Activated CD4-positive, alpha-beta memory T cell treated with anti-CD3 and anti-CD28 coated beads for 36 hours (primary cell): ENCODE measurements at regions not wholly inside any gene's neighbourhood (a gene's known extent, or its start where the extent isn't known, plus 50 kb on each side); places are given as distances from the start of the nearest gene placed in this dataset.

ENCODE experiments used
- CTCF ChIA-PET: fragments of 350-600 bp; sonication (Branson Sonifier 250); formaldehyde crosslinking; loops from one replicate; lab custom pipeline; 2021; ENCODE audit warnings: antibody characterized with exemption, inconsistent platforms; lab: Charles Lee
- POLR2A ChIA-PET: fragments of 350-600 bp; sonication (Branson Sonifier 250); formaldehyde crosslinking; loops from one replicate; lab custom pipeline; 2021; ENCODE audit warnings: antibody characterized with exemption; lab: Charles Lee
- DNase-seq: peaks from one replicate; pipeline ENCODE4 v3.0.0-alpha.2; 2020
- H3K27ac Mint-ChIP-seq: one replicate; pipeline ENCODE4 v1.8.0; 2021; ENCODE audit warnings: mixed read lengths
- H3K27me3 Mint-ChIP-seq: one replicate; pipeline ENCODE4 v1.8.0; 2021; ENCODE audit warnings: mixed read lengths
- H3K36me3 Mint-ChIP-seq: one replicate; pipeline ENCODE4 v1.8.0; 2021; ENCODE audit warnings: mixed read lengths
- H3K4me1 Mint-ChIP-seq: one replicate; pipeline ENCODE4 v1.8.0; 2021; ENCODE audit warnings: low read depth, mixed read lengths
- H3K4me3 Mint-ChIP-seq: one replicate; pipeline ENCODE4 v1.8.0; 2021; ENCODE audit warnings: mild to moderate bottlenecking, mixed read lengths
- H3K9me3 Mint-ChIP-seq: one replicate; pipeline ENCODE4 v1.8.0; 2021; ENCODE audit warnings: mixed read lengths
- intact Hi-C: fragments of 100-400 bp; cut with micrococcal nuclease; formaldehyde crosslinking; loops from one replicate; pipeline ENCODE4 v1.15.1; 2023

GRCh38 chr13:77975358-77976042, 56.9 kb upstream of the EDNRB start:
- intact Hi-C loops = no loop called here
- no peak for DNase-seq
- ChIA-PET POLR2A (no interaction called here), CTCF (no interaction called here)
- H3K4me1 Mint-ChIP-seq = no peaks in the 10 kb centered on the region
- H3K36me3 Mint-ChIP-seq = no peaks in the 10 kb centered on the region
- no peaks in the 10 kb centered on the region for H3K27me3 Mint-ChIP-seq
- H3K4me3 Mint-ChIP-seq = no peak overlapping the region
- no peak overlapping the region for H3K27ac Mint-ChIP-seq
- H3K9me3 Mint-ChIP-seq = no peaks in the 10 kb centered on the region

- H3K9me3 Mint-ChIP-seq = no peaks in the 10 kb centered on the region
- H3K27ac Mint-ChIP-seq = no peak overlapping the region
- H3K4me1 Mint-ChIP-seq = no peaks in the 10 kb centered on the region
- no peak overlapping the region for H3K4me3 Mint-ChIP-seq
- no peaks in the 10 kb centered on the region for H3K36me3 Mint-ChIP-seq
- CTCF ChIA-PET = no interaction called here
- H3K27me3 Mint-ChIP-seq = no peaks in the 10 kb centered on the region
- DNase-seq = no peak
- intact Hi-C loops = no loop called here
- POLR2A ChIA-PET = no interaction called here
Measured at GRCh38 chr13:77969299-77969698, 50.7 kb upstream of the EDNRB start.
